H1 (cell line): ENCODE measurements at regions not wholly inside any gene's neighbourhood (a gene's known extent, or its start where the extent isn't known, plus 50 kb on each side); places are given as distances from the start of the nearest gene placed in this dataset.

Experiments used
- CTCF ChIA-PET: fragments of 300-600 bp; sonication (Branson Sonifier 250); formaldehyde crosslinking; loops from one replicate; lab custom pipeline; 2021; ENCODE audit not compliant: partially characterized antibody; lab: Charles Lee
- POLR2A ChIA-PET: fragments of 300-600 bp; sonication (Branson Sonifier 250); formaldehyde crosslinking; loops from one replicate; lab custom pipeline; 2021; ENCODE audit warnings: inconsistent platforms; ENCODE audit not compliant: partially characterized antibody; lab: Charles Lee
- DNase-seq, 2 experiments: peaks; one replicate each; pipeline versions ENCODE4 v3.0.0 to v3.0.0-alpha.2; 2010 to 2022; ENCODE audit warnings: low spot score in 2 of 2, low read depth in 1 of 2, mixed read lengths in 1 of 2
- FAIRE-seq: peaks from 2 replicates; lab custom pipeline; 2011; peaks lifted over from hg19 to GRCh38; lab: Jason Lieb, UNC
- H2AFZ ChIP-seq: 2 replicates; pipeline ENCODE4 v1.8.1; 2012; ENCODE audit warnings: low read length, inconsistent platforms
- H2AK5ac ChIP-seq: 2 replicates; pipeline ENCODE4 v1.6.1; 2013; ENCODE audit warnings: low read depth, low read length
- H2BK120ac ChIP-seq: replicated peaks from 2 replicates; pipeline ENCODE3; 2013; ENCODE audit warnings: low read depth, low read length, inconsistent platforms
- H2BK12ac ChIP-seq: 2 replicates; pipeline ENCODE4 v1.6.1; 2013; ENCODE audit warnings: low read depth, low read length
- H2BK15ac ChIP-seq: 2 replicates; pipeline ENCODE4 v1.6.1; 2013; ENCODE audit warnings: low read length
- H2BK20ac ChIP-seq: 2 replicates; pipeline ENCODE4 v1.6.1; 2013; ENCODE audit warnings: low read length
- H2BK5ac ChIP-seq: 2 replicates; pipeline ENCODE4 v1.6.1; 2013; ENCODE audit warnings: low read depth, low read length
- H3K14ac ChIP-seq: 2 replicates; pipeline ENCODE4 v1.6.1; 2013; ENCODE audit warnings: inconsistent platforms; ENCODE audit not compliant: insufficient read length
- H3K18ac ChIP-seq: 2 replicates; pipeline ENCODE4 v1.6.1; 2013; ENCODE audit warnings: low read length; ENCODE audit errors: extremely low read depth
- H3K23ac ChIP-seq: 2 replicates; pipeline ENCODE4 v1.6.1; 2013; ENCODE audit warnings: inconsistent platforms; ENCODE audit not compliant: insufficient read length
- H3K23me2 ChIP-seq: 2 replicates; pipeline ENCODE4 v1.6.1; 2013; ENCODE audit warnings: low read depth, low read length
- H3K27ac ChIP-seq: 2 replicates; pipeline ENCODE4 v1.6.1; 2011; ENCODE audit warnings: low read depth, low read length, inconsistent platforms
- H3K27me3 ChIP-seq, 4 experiments: replicated peaks in 1 of 4; 1 replicate in 1 of 4; 2 replicates in 3 of 4; pipeline versions ENCODE4 v1.6.1 to v1.8.1; 2011 to 2013; ENCODE audit warnings: low read length in 3 of 4, mild to moderate bottlenecking in 3 of 4, inconsistent platforms in 2 of 4, mixed read lengths in 2 of 4, moderate library complexity in 1 of 4; ENCODE audit not compliant: control insufficient read depth in 3 of 4, insufficient read depth in 3 of 4; ENCODE audit errors: extremely low read depth in 1 of 4
- H3K36me3 ChIP-seq, 4 experiments: 2 replicates each; pipeline versions ENCODE4 v1.6.1 to v1.8.1; 2011 to 2013; ENCODE audit warnings: mild to moderate bottlenecking in 4 of 4, low read length in 3 of 4, moderate library complexity in 2 of 4, control low read depth in 1 of 4, inconsistent platforms in 1 of 4; ENCODE audit not compliant: insufficient read depth in 4 of 4, control insufficient read depth in 2 of 4
- H3K4ac ChIP-seq: replicated peaks from 2 replicates; pipeline ENCODE3; 2013; ENCODE audit warnings: low read length, low read depth, mixed read lengths, inconsistent platforms; ENCODE audit not compliant: insufficient read length
- H3K4me1 ChIP-seq, 4 experiments: replicated peaks in 1 of 4; 1 replicate in 1 of 4; 2 replicates in 3 of 4; pipeline versions ENCODE4 v1.6.1 to v1.8.1; 2011 to 2013; ENCODE audit warnings: low read length in 3 of 4, inconsistent platforms in 2 of 4, mixed read lengths in 1 of 4; ENCODE audit not compliant: insufficient read depth in 4 of 4, control insufficient read depth in 3 of 4
- H3K4me2 ChIP-seq, 2 experiments: 2 replicates each; pipeline versions ENCODE4 v1.6.1 to v1.8.1; 2011 to 2013; ENCODE audit warnings: low read depth in 2 of 2, low read length in 2 of 2, control low read depth in 1 of 2, inconsistent platforms in 1 of 2, mild to moderate bottlenecking in 1 of 2; ENCODE audit not compliant: insufficient read depth in 1 of 2
- H3K4me3 ChIP-seq, 4 experiments: fragments of 200-600, 300-600 bp in 1 of 4; sonication (generic), shearing (Covaris generic), sonication (Bioruptor Twin) in 1 of 4; 2 replicates each; pipeline versions ENCODE4 v1.5.1 to v1.8.1; 2011 to 2016; ENCODE audit warnings: low read length in 4 of 4, low read depth in 3 of 4, control low read depth in 2 of 4, inconsistent platforms in 2 of 4, mild to moderate bottlenecking in 2 of 4, mixed read lengths in 1 of 4, moderate library complexity in 1 of 4; ENCODE audit not compliant: insufficient read depth in 2 of 4; ENCODE audit errors: extremely low read depth in 1 of 4
- H3K56ac ChIP-seq: replicated peaks from 2 replicates; pipeline ENCODE3; 2013; ENCODE audit warnings: low read depth, mild to moderate bottlenecking, mixed read lengths, low read length, inconsistent platforms; ENCODE audit not compliant: insufficient read length
- H3K79me1 ChIP-seq: 2 replicates; pipeline ENCODE4 v1.6.1; 2013; ENCODE audit warnings: low read depth, low read length, control low read depth
- H3K79me2 ChIP-seq, 2 experiments: 2 replicates each; pipeline versions ENCODE4 v1.6.1 to v1.8.1; 2012 to 2013; ENCODE audit warnings: low read length in 2 of 2, mild to moderate bottlenecking in 2 of 2, inconsistent platforms in 1 of 2; ENCODE audit not compliant: insufficient read depth in 2 of 2, control insufficient read depth in 1 of 2
- H3K9ac ChIP-seq, 4 experiments: replicated peaks in 1 of 4; 1 replicate in 1 of 4; 2 replicates in 3 of 4; pipeline versions ENCODE4 v1.6.1 to v1.8.1; 2011 to 2013; ENCODE audit warnings: low read depth in 3 of 4, low read length in 3 of 4, control low read depth in 2 of 4, mild to moderate bottlenecking in 2 of 4, moderate library complexity in 2 of 4, inconsistent platforms in 1 of 4; ENCODE audit errors: extremely low read depth in 1 of 4
- H3K9me3 ChIP-seq, 2 experiments: 2 replicates each; pipeline versions ENCODE4 v1.6.1 to v1.8.1; 2012 to 2013; ENCODE audit warnings: mild to moderate bottlenecking in 2 of 2, moderate library complexity in 2 of 2, control low read depth in 1 of 2, inconsistent platforms in 1 of 2, low read depth in 1 of 2, low read length in 1 of 2, mixed read lengths in 1 of 2; ENCODE audit not compliant: insufficient read depth in 2 of 2
- H4K20me1 ChIP-seq, 2 experiments: replicated peaks in 1 of 2; 2 replicates each; pipeline versions ENCODE3 to v1.8.1; 2011 to 2013; ENCODE audit warnings: inconsistent platforms in 2 of 2, low read length in 2 of 2, mild to moderate bottlenecking in 1 of 2; ENCODE audit not compliant: insufficient read depth in 2 of 2, control insufficient read depth in 1 of 2
- H4K5ac ChIP-seq: 2 replicates; pipeline ENCODE4 v1.6.1; 2013; ENCODE audit warnings: low read length, low read depth, mixed read lengths, inconsistent platforms; ENCODE audit not compliant: insufficient read length
- H4K8ac ChIP-seq: 2 replicates; pipeline ENCODE4 v1.8.0; 2013; ENCODE audit warnings: mild to moderate bottlenecking, moderate library complexity, low read length, inconsistent platforms; ENCODE audit not compliant: insufficient read depth; ENCODE audit errors: extremely low read depth
- H4K91ac ChIP-seq: replicated peaks from 2 replicates; pipeline ENCODE3; 2013; ENCODE audit warnings: low read length, mixed read lengths, inconsistent platforms; ENCODE audit not compliant: insufficient read length
- FOSL1 ChIP-seq: IDR thresholded peaks from 2 replicates; pipeline ENCODE4 v1.6.1; 2011; ENCODE audit warnings: mild to moderate bottlenecking, low read depth, low read length, moderate library complexity; ENCODE audit not compliant: insufficient read depth
- KDM4A ChIP-seq: IDR thresholded peaks from one replicate; pipeline ENCODE4 v1.7.1; 2012; ENCODE audit warnings: low read depth, mild to moderate bottlenecking, moderate library complexity, low read length, inconsistent platforms; ENCODE audit not compliant: severe bottlenecking
- YY1 ChIP-seq: IDR thresholded peaks from 2 replicates; pipeline ENCODE4 v1.6.1; 2011; ENCODE audit warnings: low read depth, mild to moderate bottlenecking, low read length
- WGBS, 2 experiments: shearing (Covaris generic) in 1 of 2; methylation state at CpG; one replicate each; pipeline versions ENCODE4 v1.1.6 to v1.1.7; 2013 to 2015; ENCODE audit warnings: low lambda C conversion rate in 2 of 2, mixed read lengths in 2 of 2, inconsistent platforms in 1 of 2, low coverage in 1 of 2, missing lambda C conversion rate in 1 of 2; ENCODE audit not compliant: insufficient replicate concordance in 2 of 2, insufficient coverage in 1 of 2, insufficient read length in 1 of 2; ENCODE audit errors: extremely low coverage in 1 of 2, missing lambda C conversion rate in 1 of 2; 5-methylcytosine and 5-hydroxymethylcytosine counted together
- TF ChIP-seq, protein P1 (sequence below): IDR thresholded peaks from 2 replicates; pipeline ENCODE4 v1.6.1; 2011; ENCODE audit warnings: low read depth, mild to moderate bottlenecking, low read length; ENCODE audit not compliant: insufficient read depth

DNA sequence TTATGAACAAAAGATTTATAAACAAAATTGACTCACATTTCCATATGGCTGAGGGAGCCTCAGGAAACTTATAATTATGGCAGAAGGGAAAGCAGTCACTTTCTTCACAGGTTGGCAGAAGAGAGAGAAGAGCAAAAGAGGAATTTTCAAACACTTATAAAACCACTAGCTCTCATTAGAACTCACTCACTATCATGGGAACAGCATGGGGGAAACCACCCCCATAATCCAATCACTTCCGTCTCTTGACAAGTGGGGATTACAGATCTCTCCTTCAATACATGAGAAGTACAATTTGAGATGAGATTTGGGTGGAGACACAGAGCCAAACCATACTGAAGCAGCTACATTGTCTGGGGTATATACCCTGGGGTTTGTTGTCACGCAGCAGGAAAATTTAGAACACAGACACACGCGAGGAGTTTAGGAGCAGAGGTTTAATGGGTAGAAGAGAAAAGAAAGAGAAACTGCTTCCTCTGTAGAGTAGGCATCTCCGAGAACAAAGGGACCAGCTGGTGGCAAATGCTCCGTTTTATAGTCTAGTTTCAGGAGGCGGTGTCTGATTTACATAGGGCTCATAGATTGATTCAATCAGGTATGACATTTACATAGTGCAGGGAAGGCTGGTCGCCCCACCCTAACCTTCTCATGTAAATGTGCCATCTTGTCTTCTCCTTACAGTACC lies 2277.7 kb upstream of the AGA start:
- H3K56ac ChIP-seq = no peak overlapping the region
- no peaks in the 10 kb centered on the region for H4K20me1 ChIP-seq
- H4K8ac ChIP-seq = no peak overlapping the region
- H3K14ac ChIP-seq = no peak overlapping the region
- CTCF ChIA-PET = no interaction called here
- no peak overlapping the region for H3K4me3 ChIP-seq
- no peak overlapping the region for H2AK5ac ChIP-seq
- no peak overlapping the region for H2BK12ac ChIP-seq
- WGBS, 2 experiments = 99% methylated on average over 8 of the region's 8 CpGs; no CpG with 5 or more reads in 1 of the 2 experiments
- H3K23me2 ChIP-seq = no peaks in the 10 kb centered on the region
- H3K23ac ChIP-seq = no peak overlapping the region
- no peak for DNase-seq
- no peak overlapping the region for H2BK5ac ChIP-seq
- H3K9ac ChIP-seq = no peak overlapping the region
- no peak overlapping the region for H3K18ac ChIP-seq
- no peak for TF ChIP-seq FOSL1
- no peak for TF ChIP-seq YY1
- TF ChIP-seq, protein P1, sequence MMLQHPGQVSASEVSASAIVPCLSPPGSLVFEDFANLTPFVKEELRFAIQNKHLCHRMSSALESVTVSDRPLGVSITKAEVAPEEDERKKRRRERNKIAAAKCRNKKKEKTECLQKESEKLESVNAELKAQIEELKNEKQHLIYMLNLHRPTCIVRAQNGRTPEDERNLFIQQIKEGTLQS = no peak
- TF ChIP-seq KDM4A = no peak
- H3K79me1 ChIP-seq = no peaks in the 10 kb centered on the region
- no peak overlapping the region for H2BK15ac ChIP-seq
- FAIRE-seq = no peak
- no peak overlapping the region for H2BK20ac ChIP-seq
- no peaks in the 10 kb centered on the region for H3K36me3 ChIP-seq
- no peaks in the 10 kb centered on the region for H3K4me1 ChIP-seq
- H3K27ac ChIP-seq = no peak overlapping the region
- no peak overlapping the region for H3K4ac ChIP-seq
- no peak overlapping the region for H3K4me2 ChIP-seq
- H4K5ac ChIP-seq = no peak overlapping the region
- no peak overlapping the region for H2AFZ ChIP-seq
- H3K9me3 ChIP-seq = 0 out of 4 replicates have a peak, but pooled peaks cover 0 to 4% of the 10 kb centered on the region in 2 experiments
- no peaks in the 10 kb centered on the region for H3K79me2 ChIP-seq
- POLR2A ChIA-PET = no interaction called here
- no peaks in the 10 kb centered on the region for H3K27me3 ChIP-seq
- H2BK120ac ChIP-seq = no peak overlapping the region
- no peak overlapping the region for H4K91ac ChIP-seq
